GM12872 (cell line): ENCODE measurements at regions not wholly inside any gene's neighbourhood (a gene's known extent, or its start where the extent isn't known, plus 50 kb on each side); places are given as distances from the start of the nearest gene placed in this dataset.

ENCODE experiments used
- CTCF ChIP-seq: IDR thresholded peaks from 3 replicates; pipeline ENCODE4 v1.5.1; 2011; ENCODE audit warnings: low read depth, mild to moderate bottlenecking, low read length, moderate library complexity; ENCODE audit not compliant: insufficient read depth

- TF ChIP-seq CTCF, result no peak
These were observed 56.3 kb upstream of the PRDM9 start for GRCh38 chr5:23451156-23451555.

- no peak for TF ChIP-seq CTCF
These were observed 57.2 kb upstream of the PRDM9 start for GRCh38 chr5:23450187-23450586.

GRCh38 chr5:23448627-23449026 is 58.8 kb upstream of the PRDM9 start:
- TF ChIP-seq CTCF, result no peak

- TF ChIP-seq CTCF, result no peak
These were observed 61.0 kb upstream of the PRDM9 start for GRCh38 chr5:23446424-23446823.

GRCh38 chr5:23445573-23445972 is 61.8 kb upstream of the PRDM9 start:
- TF ChIP-seq CTCF, result no peak

- no peak for TF ChIP-seq CTCF
These were observed 66.7 kb upstream of the PRDM9 start for GRCh38 chr5:23440703-23441102.

GRCh38 chr5:23437011-23437410 is 70.4 kb upstream of the PRDM9 start:
- no peak for TF ChIP-seq CTCF
